ENCODE measurements at regions not wholly inside any gene's neighbourhood (a gene's known extent, or its start where the extent isn't known, plus 50 kb on each side); places are given as distances from the start of the nearest gene placed in this dataset.

GRCh38 chr6:168972128-168972527 is 281.5 kb downstream of the THBS2 start:
- no peak for TF ChIP-seq CTCF (IDR thresholded peaks at IDR 0.05; ENCODE audit: low read length)
- TF ChIP-seq EZH2 (optimal IDR thresholded peaks at IDR 0.05; ENCODE audit: low read depth, low read length), result no peak
- no peak for TF ChIP-seq EZH2phosphoT487 (IDR thresholded peaks at IDR 0.05; ENCODE audit: low read length)
